Right forelimb (tissue), 1 donor: ENCODE measurements at regions not wholly inside any gene's neighbourhood (a gene's known extent, or its start where the extent isn't known, plus 50 kb on each side); places are given as distances from the start of the nearest gene placed in this dataset.

Experiments used
- DNase-seq: peaks from one replicate; pipeline ENCODE4 v3.0.0-alpha.2; 2018

DNA sequence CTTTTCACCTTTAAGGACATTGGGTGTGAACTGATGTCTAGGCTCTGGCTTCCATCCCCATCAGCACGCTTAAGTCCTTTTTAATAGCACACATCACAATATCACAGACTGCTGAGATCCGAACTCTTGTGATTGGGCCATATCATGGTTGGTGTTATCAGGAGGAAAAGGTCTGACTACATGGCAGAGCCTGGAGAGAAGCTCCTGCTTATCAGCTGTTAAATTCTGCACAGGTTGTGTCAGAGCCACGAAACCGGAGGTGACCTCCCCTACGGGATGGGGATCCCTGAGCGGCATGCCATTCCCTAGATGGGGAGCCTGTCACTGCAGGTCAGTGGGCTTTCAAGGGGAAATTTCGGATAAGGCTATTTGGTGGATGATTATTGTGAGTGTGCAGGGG is 182.4 kb downstream of the INHBA start:
- no peak for DNase-seq

DNA sequence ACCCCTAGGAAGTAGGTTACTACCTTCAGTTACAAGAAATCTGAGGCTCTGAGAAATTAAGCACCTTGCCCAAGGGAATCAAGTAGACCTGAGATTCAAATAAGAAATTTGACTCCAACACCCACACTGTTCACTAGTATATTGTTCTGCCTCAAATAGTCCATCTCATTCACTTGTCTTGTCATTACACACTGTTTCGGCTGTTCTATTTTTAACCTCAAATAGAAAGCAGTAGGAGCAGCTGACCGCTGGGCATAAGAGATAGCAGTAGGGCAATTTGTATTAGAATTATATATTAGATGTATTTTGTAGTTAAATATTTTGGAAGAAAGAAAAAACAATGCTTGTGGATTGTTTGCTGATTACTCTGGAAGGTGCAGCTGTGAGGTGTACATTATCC is 185.1 kb downstream of the INHBA start:
- no peak for DNase-seq

DNA sequence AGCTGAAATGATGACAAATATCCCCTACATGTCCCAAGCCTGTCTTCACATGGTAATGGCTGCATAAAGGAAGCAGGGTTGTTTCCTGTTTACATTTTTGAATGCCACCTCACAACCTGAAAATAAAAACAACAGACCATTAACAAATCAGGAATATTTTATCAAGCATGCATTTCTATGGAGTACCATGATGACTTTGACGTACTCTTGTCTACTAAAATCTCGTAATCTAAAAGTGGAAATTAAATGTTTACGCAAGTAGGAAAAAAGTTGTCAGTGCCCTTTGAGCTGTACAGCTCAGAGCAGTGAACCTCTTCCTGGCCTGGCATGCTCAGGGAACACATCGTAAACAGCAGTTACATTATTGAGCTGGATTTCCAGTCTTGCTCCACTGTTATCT is 194.1 kb downstream of the INHBA start:
- no peak for DNase-seq

DNA sequence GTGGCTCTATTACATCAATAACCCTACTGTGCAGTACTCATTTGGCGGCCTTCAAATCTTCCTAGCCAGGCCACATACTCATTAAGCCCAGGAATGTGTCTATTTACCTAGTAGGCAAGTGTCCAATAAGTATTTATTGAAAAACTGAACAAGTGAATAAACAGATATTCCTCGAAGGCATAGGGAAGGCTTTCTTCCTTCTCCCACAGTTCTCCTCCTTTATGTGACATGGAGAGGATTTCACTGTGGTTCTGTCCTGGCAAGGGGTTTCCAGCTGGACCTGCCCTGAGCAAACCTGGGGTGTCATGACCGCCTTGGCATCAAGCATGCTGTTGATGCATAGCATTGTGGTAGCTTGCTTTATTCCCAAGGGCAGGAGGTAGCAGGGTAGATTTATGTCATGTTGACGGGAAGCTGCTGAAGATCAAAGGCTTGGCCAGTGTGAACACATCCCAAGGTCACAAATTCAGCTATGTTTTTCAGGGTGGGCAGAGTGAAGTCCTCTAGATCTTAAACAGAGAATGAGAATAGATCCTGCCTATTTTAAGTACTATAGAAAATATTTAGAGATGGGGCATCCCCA is 195.1 kb downstream of the INHBA start:
- DNase-seq = no peak

DNA sequence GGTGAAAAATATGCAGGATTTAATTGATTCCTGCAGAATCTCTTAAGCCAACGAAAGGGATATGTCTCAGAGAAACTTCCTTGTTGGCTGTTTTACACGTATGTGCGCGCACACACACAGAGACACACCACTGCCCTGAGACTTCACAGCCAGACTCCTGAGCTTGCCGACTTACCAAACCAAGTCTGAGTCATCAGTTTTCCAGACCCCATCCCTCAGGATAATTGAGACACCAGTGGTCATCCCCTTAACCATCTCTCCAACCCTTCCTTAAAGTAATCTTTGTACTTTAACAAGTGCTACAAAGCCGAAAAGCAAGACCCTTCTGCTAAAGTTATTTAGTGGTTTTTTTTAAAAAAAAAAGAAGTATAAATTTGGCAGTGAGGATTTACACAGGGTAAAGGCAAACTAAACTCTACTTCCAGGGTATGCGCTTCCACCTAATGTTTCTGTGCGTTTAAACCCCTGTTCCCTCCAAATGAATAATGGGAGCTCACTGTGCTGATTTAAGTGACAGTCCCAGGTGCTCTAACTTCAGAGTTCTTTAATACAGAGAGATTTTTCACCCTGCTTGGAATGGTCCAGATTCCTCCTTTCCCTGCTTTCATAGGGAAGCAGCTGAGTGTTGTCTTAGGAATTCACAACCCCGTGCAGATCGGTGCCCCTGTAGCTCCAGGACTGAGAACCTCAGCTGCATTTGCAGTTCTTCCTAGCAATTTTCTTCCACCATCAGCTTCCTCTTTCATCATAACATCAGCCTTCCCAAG is 198.5 kb downstream of the INHBA start:
- DNase-seq = no peak

DNA sequence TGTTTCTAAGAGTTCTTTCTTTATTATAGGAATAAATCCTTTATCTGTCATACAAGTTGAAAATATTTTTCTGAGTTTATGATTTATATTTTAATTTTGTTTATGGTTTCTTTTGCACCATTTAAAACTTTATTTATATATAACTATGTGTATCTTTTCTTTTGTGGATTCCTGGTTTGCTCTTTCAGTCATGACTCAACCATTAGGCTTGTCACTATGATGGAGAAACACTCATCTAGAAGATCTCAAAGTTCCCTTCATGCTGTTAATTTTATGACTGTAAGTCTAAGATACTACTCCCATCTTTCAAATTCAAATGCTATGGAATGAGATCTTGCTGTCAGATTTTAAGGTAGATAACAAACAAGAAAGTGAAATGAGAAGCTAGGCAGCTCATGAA is 199.5 kb downstream of the INHBA start:
- no peak for DNase-seq

DNA sequence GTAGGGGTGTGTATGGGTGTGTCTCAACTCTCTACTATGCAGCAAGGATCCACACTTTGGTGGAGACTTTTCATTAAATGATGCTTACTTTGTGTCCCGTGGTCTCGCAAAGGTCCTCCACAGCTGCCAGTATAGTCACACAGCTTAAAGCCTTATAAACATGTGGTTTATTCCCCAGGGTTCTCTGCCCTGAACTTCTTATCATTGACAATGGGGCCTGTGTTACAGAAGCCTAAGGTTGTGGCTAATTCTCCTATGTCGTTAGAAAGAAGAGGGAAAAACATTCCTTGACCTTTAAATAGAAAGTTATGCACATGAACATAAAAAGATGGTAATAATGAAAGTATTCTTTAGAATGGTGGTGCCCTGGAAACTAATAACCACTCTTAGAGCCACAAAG is 201.4 kb downstream of the INHBA start:
- DNase-seq = no peak

DNA sequence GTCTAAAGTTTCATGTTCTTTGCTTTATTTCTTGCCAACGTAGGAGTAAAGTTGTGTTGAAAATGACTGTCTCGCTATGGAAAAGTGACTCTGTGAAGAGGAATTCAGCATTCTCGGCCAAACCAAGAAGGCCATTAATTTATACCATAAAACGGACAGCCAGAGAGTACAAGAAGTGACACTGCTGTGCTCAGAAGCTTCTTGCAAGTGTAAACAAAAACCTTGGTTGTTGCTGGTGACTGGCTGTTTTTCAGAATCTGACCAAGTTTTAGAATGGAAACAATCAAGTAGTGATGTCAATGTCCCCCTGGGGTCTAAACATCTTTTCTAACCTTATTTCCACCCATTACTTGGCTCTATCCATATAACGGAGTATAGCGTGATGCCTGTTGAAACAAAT is 201.9 kb downstream of the INHBA start:
- no peak for DNase-seq

DNA sequence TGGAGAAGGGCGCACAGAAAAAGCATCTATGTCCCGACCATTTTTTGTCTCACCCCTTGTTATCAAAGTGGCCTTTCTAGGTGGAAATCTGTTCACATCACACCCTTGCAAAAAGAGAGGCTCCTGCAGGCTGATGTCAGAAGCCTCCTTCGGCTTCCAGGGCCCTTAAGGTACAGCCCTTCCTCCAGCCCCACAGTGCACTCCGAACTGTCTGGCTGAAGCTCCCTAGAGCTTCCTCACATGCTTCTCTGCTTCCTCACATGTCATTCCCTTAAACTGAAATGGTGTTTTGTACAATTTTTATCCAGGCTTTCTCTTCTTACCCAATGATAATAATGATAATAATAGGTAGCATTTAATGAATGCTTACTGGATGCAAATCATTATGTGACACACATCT is 210.3 kb downstream of the INHBA start:
- DNase-seq = no peak

DNA sequence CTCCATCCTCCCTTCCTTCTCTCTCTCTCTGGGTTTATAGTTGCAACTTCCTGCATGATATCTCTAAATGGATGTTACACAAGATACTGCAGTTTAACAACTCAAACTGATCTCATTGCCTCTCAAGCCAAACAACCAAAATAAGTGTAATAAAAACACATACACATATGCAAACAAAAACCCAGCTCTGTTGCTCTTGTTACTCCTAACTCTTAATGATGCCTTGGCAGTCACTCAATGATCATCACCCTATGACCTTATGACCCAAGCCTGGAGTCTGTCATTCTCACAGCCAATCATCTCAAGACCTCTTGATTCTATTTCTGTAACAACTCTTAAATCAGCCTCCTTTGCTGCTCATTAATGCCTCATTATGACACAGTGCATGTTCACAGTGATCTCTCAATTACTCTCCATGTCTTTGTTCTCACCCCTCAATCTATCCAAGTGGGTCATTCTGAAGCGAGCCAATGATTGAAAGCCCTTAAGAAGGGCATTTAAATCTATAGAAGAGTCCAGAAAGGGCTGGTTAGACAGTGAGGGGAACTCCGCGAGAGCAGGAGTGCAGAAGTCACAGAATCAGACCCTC is 210.9 kb downstream of the INHBA start:
- DNase-seq = no peak

DNA sequence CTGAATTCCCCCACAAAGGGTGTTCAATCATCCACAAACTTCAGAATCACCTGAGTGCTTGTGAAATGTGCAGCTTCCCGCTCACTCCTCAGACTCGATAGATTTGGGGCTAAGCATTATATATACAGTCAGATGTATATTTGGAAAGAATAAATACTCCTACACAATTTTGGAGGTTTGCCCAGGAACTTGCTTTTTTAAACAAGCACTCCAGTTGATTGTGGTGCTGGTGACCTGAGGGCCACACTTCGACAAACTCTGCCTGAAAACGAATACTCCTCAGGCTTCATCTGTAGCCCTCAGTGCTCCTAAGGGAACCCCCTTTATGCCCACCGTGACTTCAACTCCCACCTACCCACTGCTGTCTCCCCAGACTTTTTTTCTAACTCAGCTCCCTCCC is 211.6 kb downstream of the INHBA start:
- DNase-seq = no peak

DNA sequence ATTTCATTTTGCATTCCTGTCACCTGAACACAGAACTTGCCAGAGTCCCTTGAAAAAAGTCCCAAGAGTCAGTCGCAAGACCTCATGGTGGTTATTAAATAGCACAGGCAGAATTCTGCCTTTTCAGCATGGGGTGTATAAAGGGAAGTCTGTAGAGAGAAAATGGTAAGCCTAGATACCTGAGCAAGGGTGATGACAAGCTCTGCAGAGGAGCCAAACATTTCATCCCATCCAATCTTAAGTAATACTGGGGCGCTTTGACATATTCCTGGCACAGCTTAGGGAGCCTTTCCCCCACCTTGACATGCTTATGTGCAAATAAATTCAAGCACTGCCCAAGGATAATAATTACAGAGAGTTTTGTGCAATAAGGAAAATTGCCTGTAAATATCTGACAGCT is 213.0 kb downstream of the INHBA start:
- no peak for DNase-seq

DNA sequence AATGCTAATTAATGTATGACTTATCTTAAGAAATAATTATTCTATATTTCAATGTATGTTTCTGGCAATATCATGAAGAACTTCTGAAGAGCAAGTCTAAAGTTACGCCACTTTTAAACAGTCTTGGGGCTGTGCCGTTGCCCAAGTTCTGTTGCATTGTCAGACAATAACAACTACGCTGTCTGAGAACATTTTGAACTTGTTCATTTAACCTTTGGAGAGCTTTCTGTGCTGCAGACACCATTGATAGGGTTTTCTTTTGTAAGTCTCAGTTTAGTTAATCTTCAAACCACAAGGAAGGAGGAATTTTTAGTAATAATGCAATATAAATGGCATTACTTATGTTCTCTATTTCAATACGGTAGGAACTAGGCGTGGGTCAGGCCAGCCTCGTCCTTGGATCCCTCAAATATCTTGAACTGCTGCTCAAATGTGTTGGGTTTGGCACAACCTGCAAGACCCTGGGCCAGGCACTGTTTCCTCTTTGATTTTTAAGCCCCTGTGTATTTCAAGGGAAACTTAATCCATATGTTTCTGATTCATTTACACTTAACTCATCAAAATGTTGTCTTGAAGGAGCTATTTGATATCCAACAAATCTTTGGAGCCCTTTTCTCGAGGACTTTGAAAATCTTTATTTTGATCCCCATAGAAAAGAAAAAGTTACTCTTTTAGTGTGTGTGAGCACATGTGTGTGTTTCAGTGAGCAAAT is 215.5 kb downstream of the INHBA start:
- no peak for DNase-seq

DNA sequence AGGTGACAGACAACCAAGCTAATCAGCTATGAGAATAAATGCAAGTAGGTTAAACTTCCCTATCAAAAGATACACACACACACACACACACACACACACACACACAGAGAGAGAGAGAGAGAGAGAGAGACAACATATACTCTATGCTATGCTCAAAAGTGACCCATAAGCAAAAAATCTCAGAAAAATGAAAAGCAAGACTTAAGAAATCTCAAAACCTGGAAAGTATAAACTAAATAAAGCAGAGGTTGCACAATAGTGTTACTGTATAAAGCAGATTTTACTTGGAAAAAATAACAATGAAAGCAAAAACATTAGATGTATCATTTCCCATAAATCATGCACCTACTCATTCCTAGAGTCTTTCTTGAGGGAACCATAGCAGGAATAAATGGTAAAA is 221.5 kb downstream of the INHBA start:
- no peak for DNase-seq

DNA sequence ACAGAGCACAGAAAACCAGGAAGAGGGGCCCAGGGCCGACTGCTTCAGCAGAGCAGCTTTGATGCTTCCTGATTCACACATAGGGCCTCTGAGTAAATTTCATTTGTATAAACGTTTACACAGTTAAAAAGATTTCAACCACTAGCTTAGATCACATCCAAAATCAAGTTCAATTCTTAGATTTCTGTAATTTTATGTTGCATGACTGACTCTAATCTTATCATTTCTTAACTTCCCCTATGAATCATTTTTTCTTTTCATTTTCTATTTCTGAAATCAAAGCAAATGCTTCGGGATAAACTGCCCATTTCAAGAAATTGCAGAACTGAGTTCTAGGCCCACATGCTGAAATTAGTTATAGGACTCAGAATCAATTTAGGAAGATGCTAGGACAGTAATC is 224.7 kb downstream of the INHBA start:
- DNase-seq = no peak

DNA sequence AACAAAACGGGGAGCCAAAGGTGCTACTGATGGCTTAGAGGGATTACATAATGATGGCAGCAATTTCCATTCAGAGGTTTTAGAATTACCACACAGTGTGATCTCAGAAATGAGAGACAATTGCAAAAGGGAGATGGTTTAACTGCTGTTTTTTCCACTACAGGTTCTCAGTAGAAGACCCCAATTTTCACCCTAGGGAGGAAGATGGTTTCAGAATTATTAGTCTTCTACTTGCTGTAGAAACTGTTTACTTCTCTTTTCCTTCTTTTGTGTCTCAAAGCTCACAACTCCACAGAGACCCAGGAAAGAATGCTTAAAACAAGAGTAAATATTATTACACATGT is 226.5 kb downstream of the INHBA start:
- no peak for DNase-seq

DNA sequence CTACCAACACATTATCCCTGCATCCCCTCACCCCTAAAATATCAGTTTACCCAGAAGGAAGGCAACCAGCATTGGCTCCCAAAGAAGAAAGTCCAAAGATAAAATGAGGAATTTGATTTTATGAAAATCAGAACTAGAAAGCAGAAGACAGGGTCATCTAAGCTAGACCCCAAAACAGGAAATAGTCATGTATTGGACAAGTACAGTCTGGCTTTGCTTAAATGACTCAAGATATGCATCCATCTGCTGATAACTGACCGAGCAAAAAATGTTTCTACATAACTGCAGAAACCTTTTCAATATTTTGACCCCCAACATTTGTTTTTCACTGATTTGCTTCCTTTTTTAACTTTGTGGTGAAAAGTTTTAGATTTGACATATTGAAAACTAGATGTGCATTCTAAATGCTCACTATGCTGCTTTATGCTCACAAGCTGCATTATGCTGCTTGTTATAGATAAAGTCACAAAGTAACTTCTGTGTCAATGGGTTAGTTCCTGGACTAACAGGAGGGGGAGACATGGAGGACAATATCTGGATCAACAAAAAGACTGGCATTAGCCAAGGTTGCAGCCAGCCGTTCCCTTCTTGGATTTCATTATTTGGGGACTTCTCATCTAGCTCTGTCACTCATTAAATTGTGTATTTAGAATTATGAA is 227.0 kb downstream of the INHBA start:
- DNase-seq = no peak

DNA sequence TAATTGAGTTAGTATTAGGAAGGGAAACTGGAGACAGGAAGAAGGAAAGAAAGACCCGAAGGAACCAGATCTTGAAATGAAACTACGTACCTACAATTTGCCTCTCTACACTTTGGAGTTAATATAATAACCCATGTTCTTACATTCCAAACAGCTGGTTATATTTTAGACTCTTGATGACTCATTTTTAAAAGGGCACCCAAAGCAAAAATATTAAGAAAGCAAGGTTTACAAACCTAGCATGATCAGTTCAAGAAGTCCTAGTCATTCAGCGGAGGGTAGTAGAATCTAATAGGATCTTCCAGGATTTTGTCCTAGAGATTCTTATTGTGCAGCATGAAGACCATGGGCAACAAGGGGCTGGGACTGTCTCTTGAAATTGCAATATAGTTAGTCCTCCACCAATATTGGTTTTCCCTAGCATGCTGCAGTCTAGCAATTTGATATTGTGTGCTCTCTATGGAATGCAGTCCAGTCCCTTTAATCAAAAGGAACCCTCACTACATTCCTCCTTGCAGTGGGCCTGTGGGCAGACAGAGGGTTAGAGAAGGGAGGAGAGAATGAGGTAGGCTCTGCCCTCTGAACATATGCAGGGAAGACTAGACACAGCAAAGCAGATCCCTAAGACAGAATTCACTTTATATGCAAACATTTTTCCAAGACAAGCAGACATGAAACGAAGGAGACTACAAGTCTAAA is 230.3 kb downstream of the INHBA start:
- no peak for DNase-seq

DNA sequence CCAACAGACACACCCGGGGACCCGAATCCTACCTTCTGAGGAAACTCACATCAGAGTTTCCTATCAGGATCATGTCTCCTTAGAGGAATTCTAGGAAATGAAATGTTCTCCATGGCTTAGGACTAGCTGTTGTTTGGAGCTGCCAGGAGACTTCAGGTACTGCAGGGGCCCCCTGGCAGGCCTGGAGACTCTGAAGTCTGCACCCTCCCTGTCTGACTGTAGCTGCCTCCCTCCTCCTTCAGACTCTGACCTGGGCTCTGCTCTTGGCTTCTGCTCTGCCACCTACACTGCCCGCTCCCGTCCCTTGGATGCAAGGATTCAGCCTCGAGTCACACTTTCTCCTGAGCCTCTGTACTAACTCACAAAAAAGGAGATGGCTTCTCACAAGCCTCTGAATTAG is 232.8 kb downstream of the INHBA start:
- no peak for DNase-seq

DNA sequence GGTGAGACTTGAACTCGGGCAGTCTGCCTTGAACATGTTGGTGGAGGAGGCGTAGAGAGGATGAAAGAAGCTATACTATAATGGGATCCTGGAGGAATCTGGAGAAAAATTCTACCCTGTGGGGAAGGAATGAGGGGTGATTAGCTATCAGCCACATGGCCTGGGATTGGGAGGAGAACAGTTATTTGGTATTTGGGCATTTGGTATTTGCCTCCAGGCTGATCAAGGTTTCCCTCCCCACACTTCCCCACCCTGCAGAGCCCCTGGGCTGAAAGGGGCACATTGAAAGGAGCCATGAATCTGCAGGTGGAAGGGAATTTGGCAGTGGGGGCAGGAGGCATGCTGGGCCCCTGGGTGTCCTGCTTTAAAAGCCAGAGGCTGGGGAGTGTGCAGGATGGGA is 235.3 kb downstream of the INHBA start:
- DNase-seq = no peak

DNA sequence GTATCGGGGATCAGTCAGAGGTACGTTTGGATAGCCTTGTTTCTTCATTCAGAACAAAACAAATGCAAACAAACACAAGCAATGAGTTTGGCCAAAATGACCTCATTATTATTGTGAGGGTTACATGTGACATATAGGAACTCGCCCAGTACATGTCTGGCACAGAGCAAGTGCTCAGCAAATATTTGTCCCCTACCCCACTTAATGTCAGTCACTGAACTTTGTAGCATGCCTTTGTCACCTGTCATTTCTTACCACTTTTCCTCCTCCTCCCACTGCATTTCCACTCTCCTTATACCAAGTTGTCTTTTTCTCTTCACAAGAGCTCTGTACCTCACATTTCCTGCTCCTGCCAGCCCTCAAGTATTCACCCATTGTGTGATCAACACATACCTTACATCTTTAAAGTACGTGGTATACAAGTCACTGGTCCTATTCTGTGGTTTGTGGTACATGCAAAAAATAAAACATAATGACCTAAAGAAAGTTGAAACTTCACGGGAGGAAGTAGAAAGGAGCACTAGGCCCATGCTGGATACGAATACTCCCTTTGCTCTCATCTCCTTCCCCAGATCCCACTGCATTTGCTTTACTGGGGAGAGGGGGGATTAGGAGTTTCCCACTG is 236.0 kb downstream of the INHBA start:
- DNase-seq = no peak

DNA sequence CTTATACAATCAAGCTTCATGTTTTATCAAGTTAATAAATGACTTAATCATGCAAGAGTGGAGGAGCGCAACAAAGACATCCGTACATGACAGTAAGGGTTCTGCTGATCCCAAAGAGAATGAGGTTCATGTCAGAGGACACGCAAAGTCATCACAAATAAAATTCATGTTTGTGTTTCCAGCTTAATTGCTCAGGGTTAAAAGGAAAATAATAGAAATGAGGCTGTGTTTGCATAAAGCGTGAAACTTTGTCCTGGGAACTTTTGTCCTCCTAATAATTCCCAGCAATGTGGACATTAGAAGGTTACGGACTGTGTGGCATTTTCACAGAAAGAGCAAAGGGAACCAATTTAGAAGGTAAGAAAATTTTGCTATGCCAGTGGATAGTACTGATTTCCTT is 237.3 kb downstream of the INHBA start:
- DNase-seq = no peak
